ENCODE measurements at regions not wholly inside any gene's neighbourhood (a gene's known extent, or its start where the extent isn't known, plus 50 kb on each side); places are given as distances from the start of the nearest gene placed in this dataset.

- no peak for TF ChIP-seq ZNF274 (IDR thresholded peaks at IDR 0.05; ENCODE audit: low read depth, low read length)
- no peak for TF ChIP-seq ATF3 (IDR thresholded peaks at IDR 0.05)
- TF ChIP-seq POLR2A (IDR thresholded peaks at IDR 0.05; ENCODE audit: borderline replicate concordance, extremely low read depth, insufficient read depth, insufficient read length): no peak
- TF ChIP-seq JUND (IDR thresholded peaks at IDR 0.05): no peak
- no peak for TF ChIP-seq POLR2AphosphoS5 (IDR thresholded peaks at IDR 0.05; ENCODE audit: low read depth, low read length)
- no peak for TF ChIP-seq TCF7L2 (IDR thresholded peaks at IDR 0.05; ENCODE audit: borderline replicate concordance, extremely low read depth, insufficient read depth, insufficient read length)
- TF ChIP-seq MAX (IDR thresholded peaks at IDR 0.05): no peak
Observed at GRCh38 chr2:183371545-183371944, 247.3 kb downstream of the NUP35 start (continued).

GRCh38 chr2:183375821-183376220 is 251.6 kb downstream of the NUP35 start:
- no peaks in the 10 kb centered on the region for H3K9me3 ChIP-seq (ENCODE audit: control insufficient read depth in 1 of 2, insufficient read depth in 1 of 2, low read depth in 1 of 2, low read length in 2 of 2)
- no peaks in the 10 kb centered on the region for H3K27me3 ChIP-seq (ENCODE audit: insufficient read depth, low read length)
- no peaks in the 10 kb centered on the region for H3K9me2 ChIP-seq (ENCODE audit: insufficient read depth)
- ChIA-PET CTCF (no interaction called here), RAD21 (ENCODE audit: low non-redundant PET in 1 of 2, low total read pairs in 2 of 2, uncharacterized antibody in 2 of 2, unreplicated experiment in 2 of 2) (no interaction called here), POLR2A (no interaction called here)
- H3K79me2 ChIP-seq (ENCODE audit: insufficient read depth, low read length): no peaks in the 10 kb centered on the region
- no peak overlapping the region for H3K27ac ChIP-seq (ENCODE audit: low read depth, low read length)
- H3K4me1 ChIP-seq (ENCODE audit: control insufficient read depth in 1 of 2, insufficient read depth in 2 of 2, low read length in 2 of 2): no peaks in the 10 kb centered on the region
- intact Hi-C loops (cut with micrococcal nuclease): no loop called here
- TF ChIP-seq ATF3 (IDR thresholded peaks at IDR 0.05) (no peak), EZH2 (IDR thresholded peaks at IDR 0.05) (no peak), ZBTB33 (IDR thresholded peaks at IDR 0.05; ENCODE audit: extremely low read depth, insufficient replicate concordance, low read length) (no peak), EZH2phosphoT487 (IDR thresholded peaks at IDR 0.05; ENCODE audit: borderline replicate concordance) (no peak), POLR2A (IDR thresholded peaks at IDR 0.05; ENCODE audit: borderline replicate concordance, extremely low read depth, insufficient read depth, insufficient read length) (no peak), CEBPB (IDR thresholded peaks at IDR 0.05; ENCODE audit: low read depth) (no peak), FOSL1 (IDR thresholded peaks at IDR 0.05; ENCODE audit: low read depth) (no peak), EGR1 (IDR thresholded peaks at IDR 0.05; ENCODE audit: low read depth) (no peak), SRF (IDR thresholded peaks at IDR 0.05; ENCODE audit: low read depth) (no peak), CBX3 (IDR thresholded peaks at IDR 0.05; ENCODE audit: low read depth) (no peak), ZFX (IDR thresholded peaks at IDR 0.05) (no peak), RAD21 (IDR thresholded peaks at IDR 0.05; ENCODE audit: low read depth) (no peak), SP1 (IDR thresholded peaks at IDR 0.05; ENCODE audit: low read depth) (no peak), JUND (IDR thresholded peaks at IDR 0.05) (no peak), MAX (IDR thresholded peaks at IDR 0.05) (no peak), POLR2AphosphoS5 (IDR thresholded peaks at IDR 0.05; ENCODE audit: low read depth, low read length) (no peak), YY1 (IDR thresholded peaks at IDR 0.05; ENCODE audit: extremely low read depth, insufficient replicate concordance, low read depth, low read length) (no peak), SIN3A (IDR thresholded peaks at IDR 0.05; ENCODE audit: low read depth) (no peak)
- DNase-seq (ENCODE audit: low read depth, low spot score) (no peak), ATAC-seq (no peak)
- H3K4me3 ChIP-seq (replicated peaks in 1 of 2; ENCODE audit: low read depth in 1 of 2, low read length in 2 of 2): no peak overlapping the region
- H3K4me2 ChIP-seq (ENCODE audit: low read length): no peak overlapping the region
- no peaks in the 10 kb centered on the region for H3K36me3 ChIP-seq (ENCODE audit: control insufficient read depth in 1 of 2, insufficient read depth in 2 of 2, low read length in 2 of 2)
- H2AFZ ChIP-seq (ENCODE audit: low read depth, low read length, poor library complexity, severe bottlenecking): no peak overlapping the region
- no TSS peak for BruUV-seq (replicated peaks)
- no peak overlapping the region for H3K9ac ChIP-seq (ENCODE audit: low read length)
- H4K20me1 ChIP-seq (ENCODE audit: insufficient read depth): no peaks in the 10 kb centered on the region
